OCI-LY7 (cell line): ENCODE measurements at regions not wholly inside any gene's neighbourhood (a gene's known extent, or its start where the extent isn't known, plus 50 kb on each side); places are given as distances from the start of the nearest gene placed in this dataset.

Experiments used
- BruUV-seq: library from RNA; stranded (reverse); fragments of 400-500 nt; replicated peaks from 2 replicates; lab custom pipeline; 2021; lab: Mats Ljungman, UMichigan
- CTCF ChIA-PET: fragments of 300-600 bp; sonication (Branson Sonifier 250); formaldehyde crosslinking; loops from one replicate; lab custom pipeline; 2022; ENCODE audit warnings: antibody characterized with exemption; ENCODE audit not compliant: unreplicated experiment; lab: Charles Lee
- POLR2A ChIA-PET: fragments of 300-600 bp; sonication (Branson Sonifier 250); formaldehyde crosslinking; loops from one replicate; lab custom pipeline; 2022; ENCODE audit warnings: antibody characterized with exemption; lab: Charles Lee
- DNase-seq: peaks from one replicate; pipeline ENCODE4 v3.0.0-alpha.2; 2015; ENCODE audit warnings: low spot score
- H2AFZ ChIP-seq: fragments of 200-600 bp; sonication (generic), shearing (Covaris generic); 2 replicates; pipeline ENCODE4 v1.6.1; 2014; ENCODE audit warnings: mild to moderate bottlenecking, antibody characterized with exemption, low read length, moderate library complexity
- H3K27ac ChIP-seq: fragments of 200-600 bp; sonication (generic); 2 replicates; pipeline ENCODE4 v1.5.1; 2014; ENCODE audit warnings: mixed run types, low read depth, mild to moderate bottlenecking, moderate library complexity, low read length, inconsistent platforms; ENCODE audit not compliant: poor library complexity, severe bottlenecking
- H3K36me3 ChIP-seq: fragments of 200-600 bp; sonication (generic); 2 replicates; pipeline ENCODE4 v1.6.1; 2014; ENCODE audit warnings: mild to moderate bottlenecking, antibody characterized with exemption, low read length, moderate library complexity, mixed read lengths; ENCODE audit not compliant: insufficient read depth
- H3K4me1 ChIP-seq: fragments of 200-600 bp; sonication (generic); 2 replicates; pipeline ENCODE4 v1.5.1; 2014; ENCODE audit warnings: mild to moderate bottlenecking, low read length; ENCODE audit not compliant: insufficient read depth, poor library complexity, severe bottlenecking
- H3K4me2 ChIP-seq: fragments of 200-600 bp; sonication (generic); 2 replicates; pipeline ENCODE4 v1.6.1; 2014; ENCODE audit warnings: mild to moderate bottlenecking, low read length
- H3K4me3 ChIP-seq: fragments of 200-600 bp; sonication (generic); 2 replicates; pipeline ENCODE4 v1.5.1; 2014; ENCODE audit warnings: mild to moderate bottlenecking, low read depth, low read length; ENCODE audit not compliant: poor library complexity, severe bottlenecking
- H3K79me2 ChIP-seq: fragments of 200-600 bp; sonication (generic); 2 replicates; pipeline ENCODE4 v1.6.1; 2016; ENCODE audit warnings: low read depth, mild to moderate bottlenecking, low read length, moderate library complexity, mixed read lengths; ENCODE audit not compliant: insufficient read depth
- H3K9me2 ChIP-seq: fragments of 200-600 bp; sonication (generic); 2 replicates; pipeline ENCODE4 v1.6.1; 2016; ENCODE audit warnings: mild to moderate bottlenecking, low read length, mixed read lengths; ENCODE audit not compliant: insufficient read depth
- H3K9me3 ChIP-seq: fragments of 200-600 bp; sonication (generic); 2 replicates; pipeline ENCODE4 v1.6.1; 2014; ENCODE audit warnings: mild to moderate bottlenecking, mixed run types, low read length, mixed read lengths
- H4K20me1 ChIP-seq: fragments of 200-600 bp; sonication (generic); 2 replicates; pipeline ENCODE4 v1.6.1; 2014; ENCODE audit warnings: mild to moderate bottlenecking, antibody characterized with exemption, low read length, moderate library complexity, mixed read lengths; ENCODE audit not compliant: insufficient read depth
- EZH2phosphoT487 ChIP-seq: fragments of 200-600 bp; sonication (generic); IDR thresholded peaks from 2 replicates; pipeline ENCODE4 v1.6.1; 2018; ENCODE audit warnings: low read depth, borderline replicate concordance, mild to moderate bottlenecking, mixed run types, antibody characterized with exemption, low read length, moderate library complexity, mixed read lengths
- intact Hi-C: fragments of 100-400 bp; cut with micrococcal nuclease; formaldehyde crosslinking; loops from one replicate; pipeline ENCODE4 v1.10.0; 2022; ENCODE audit not compliant: unreplicated experiment
- TF ChIP-seq, protein P1 (sequence below): fragments of 200-600 bp; sonication (generic); conservative IDR thresholded peaks from 2 replicates; pipeline ENCODE4 v1.5.1; 2014; ENCODE audit warnings: mild to moderate bottlenecking, antibody characterized with exemption, low read length, moderate library complexity, mixed read lengths

DNA sequence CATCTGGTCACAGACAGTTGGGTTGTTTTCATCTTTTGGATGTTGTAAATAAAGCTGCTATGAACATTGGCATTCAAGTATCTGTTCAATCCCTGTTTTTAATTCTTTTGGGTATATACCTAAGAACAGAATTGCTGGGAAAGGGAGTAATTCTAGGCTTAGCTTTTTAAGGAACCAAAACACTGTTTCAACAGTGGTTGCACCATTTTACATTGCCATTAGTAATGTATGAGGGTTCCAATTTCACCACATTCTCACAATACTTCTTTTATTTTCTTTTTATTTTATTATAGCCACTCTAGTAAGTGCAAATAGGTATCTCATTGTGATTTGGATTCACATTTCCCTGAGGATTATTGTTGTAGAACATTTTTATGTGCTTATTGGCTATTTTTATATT lies 108.9 kb upstream of the GLS start:
- Histone ChIP-seq H3K4me1 (no peaks in the 10 kb centered on the region), H3K36me3 (no peaks in the 10 kb centered on the region), H3K9me2 (no peaks in the 10 kb centered on the region), H3K4me2 (no peak overlapping the region), H3K4me3 (no peak overlapping the region), H3K79me2 (no peaks in the 10 kb centered on the region), H4K20me1 (no peaks in the 10 kb centered on the region), H2AFZ (no peak overlapping the region), H3K9me3 (no peaks in the 10 kb centered on the region), H3K27ac (no peak overlapping the region)
- ChIA-PET POLR2A (interaction anchor here (0.7 kb wide), 1 partner anchor 83 kb away, joined by 3 read pairs; no protein-coding TSS in a partner anchor), CTCF (no interaction called here)
- intact Hi-C loops: no loop called here
- no peak for DNase-seq
- BruUV-seq: no TSS peak
- TF ChIP-seq, protein P1, sequence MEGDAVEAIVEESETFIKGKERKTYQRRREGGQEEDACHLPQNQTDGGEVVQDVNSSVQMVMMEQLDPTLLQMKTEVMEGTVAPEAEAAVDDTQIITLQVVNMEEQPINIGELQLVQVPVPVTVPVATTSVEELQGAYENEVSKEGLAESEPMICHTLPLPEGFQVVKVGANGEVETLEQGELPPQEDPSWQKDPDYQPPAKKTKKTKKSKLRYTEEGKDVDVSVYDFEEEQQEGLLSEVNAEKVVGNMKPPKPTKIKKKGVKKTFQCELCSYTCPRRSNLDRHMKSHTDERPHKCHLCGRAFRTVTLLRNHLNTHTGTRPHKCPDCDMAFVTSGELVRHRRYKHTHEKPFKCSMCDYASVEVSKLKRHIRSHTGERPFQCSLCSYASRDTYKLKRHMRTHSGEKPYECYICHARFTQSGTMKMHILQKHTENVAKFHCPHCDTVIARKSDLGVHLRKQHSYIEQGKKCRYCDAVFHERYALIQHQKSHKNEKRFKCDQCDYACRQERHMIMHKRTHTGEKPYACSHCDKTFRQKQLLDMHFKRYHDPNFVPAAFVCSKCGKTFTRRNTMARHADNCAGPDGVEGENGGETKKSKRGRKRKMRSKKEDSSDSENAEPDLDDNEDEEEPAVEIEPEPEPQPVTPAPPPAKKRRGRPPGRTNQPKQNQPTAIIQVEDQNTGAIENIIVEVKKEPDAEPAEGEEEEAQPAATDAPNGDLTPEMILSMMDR: no peak
- no peak for TF ChIP-seq EZH2phosphoT487

DNA sequence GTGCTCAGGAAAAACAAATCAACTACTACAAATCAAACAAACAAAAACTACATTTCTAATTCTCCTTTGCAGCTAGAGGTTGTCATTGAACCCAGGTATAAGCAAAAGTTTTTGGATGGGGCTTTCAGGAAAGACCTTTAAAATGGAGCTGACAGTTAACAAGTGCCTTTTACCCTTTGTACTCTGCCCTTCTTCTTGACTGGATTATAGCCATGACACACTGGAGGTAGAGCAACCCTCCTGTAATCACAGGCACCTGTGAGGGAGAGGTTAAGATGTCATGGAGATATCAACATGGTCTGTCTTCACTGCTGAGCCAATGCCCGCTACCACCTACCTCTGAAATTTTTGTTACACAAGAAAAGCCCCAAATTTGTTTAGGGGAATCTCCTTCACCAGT lies 100.0 kb upstream of the GLS start:
- H3K9me2 ChIP-seq: no peaks in the 10 kb centered on the region
- H3K9me3 ChIP-seq: no peaks in the 10 kb centered on the region
- no peak overlapping the region for H3K4me2 ChIP-seq
- intact Hi-C loops: loop anchor here (2.0 kb wide), 2 partner anchors 250 to 374 kb away; no protein-coding TSS in a partner anchor
- DNase-seq: no peak
- no peak for TF ChIP-seq EZH2phosphoT487
- TF ChIP-seq, protein P1: no peak
- H2AFZ ChIP-seq: no peak overlapping the region
- H3K4me1 ChIP-seq: no peaks in the 10 kb centered on the region
- ChIA-PET POLR2A (interaction anchor here (0.6 to 1.0 kb wide), 3 partner anchors 39 to 106 kb away, joined by 3 to 8 read pairs (median 5); no protein-coding TSS in a partner anchor), CTCF (no interaction called here)
- H4K20me1 ChIP-seq: no peaks in the 10 kb centered on the region
- H3K27ac ChIP-seq: no peak overlapping the region
- H3K4me3 ChIP-seq: no peak overlapping the region
- H3K36me3 ChIP-seq: no peaks in the 10 kb centered on the region
- no peaks in the 10 kb centered on the region for H3K79me2 ChIP-seq
- no TSS peak for BruUV-seq

DNA sequence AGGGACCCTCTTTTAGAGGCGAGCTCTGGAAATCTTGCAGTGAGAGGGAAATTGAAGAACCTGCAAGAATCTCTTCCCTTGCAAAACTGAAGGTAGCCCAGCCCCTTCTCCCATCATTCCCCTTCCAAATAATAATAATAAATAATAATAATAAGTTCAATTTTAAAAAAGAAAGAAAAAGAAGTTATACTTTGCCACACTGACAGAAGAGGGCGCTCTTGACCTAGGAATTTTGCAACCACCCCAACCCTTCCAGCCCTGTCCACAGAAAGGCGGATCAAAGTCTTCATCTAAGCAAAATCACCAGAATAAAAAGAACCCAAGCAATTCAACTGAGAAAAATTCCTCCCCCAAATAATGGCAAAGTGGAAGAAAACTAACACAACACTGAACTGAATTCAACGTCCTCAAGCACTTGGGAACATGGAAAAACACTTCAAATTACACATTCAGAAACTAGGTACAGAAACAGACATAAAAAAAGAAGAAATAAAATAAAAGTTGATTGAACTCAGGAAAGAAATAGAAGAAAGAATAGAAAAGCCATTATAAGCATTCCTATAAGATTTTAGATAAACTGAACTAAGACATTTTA lies 98.9 kb upstream of the GLS start:
- POLR2A ChIA-PET: no interaction called here
- intact Hi-C loops: loop anchor here (2.0 kb wide), 2 partner anchors 249 to 373 kb away; no protein-coding TSS in a partner anchor
- no peaks in the 10 kb centered on the region for H3K4me1 ChIP-seq
- H3K9me2 ChIP-seq: no peaks in the 10 kb centered on the region
- no TSS peak for BruUV-seq
- H2AFZ ChIP-seq: no peak overlapping the region
- H3K4me3 ChIP-seq: no peak overlapping the region
- TF ChIP-seq EZH2phosphoT487: no peak
- TF ChIP-seq, protein P1: peak; percentile 79
- no peaks in the 10 kb centered on the region for H3K36me3 ChIP-seq
- H3K79me2 ChIP-seq: no peaks in the 10 kb centered on the region
- H3K27ac ChIP-seq: no peak overlapping the region
- DNase-seq: peak; percentile 51
- CTCF ChIA-PET: no interaction called here
- H4K20me1 ChIP-seq: no peaks in the 10 kb centered on the region
- H3K4me2 ChIP-seq: no peak overlapping the region
- no peaks in the 10 kb centered on the region for H3K9me3 ChIP-seq
